MCF 10A (cell line): ENCODE measurements at regions not wholly inside any gene's neighbourhood (a gene's known extent, or its start where the extent isn't known, plus 50 kb on each side); places are given as distances from the start of the nearest gene placed in this dataset.

ENCODE experiments used
- BruUV-seq: library from RNA; stranded (reverse); fragments of 400-500 nt; replicated peaks from 2 replicates; lab custom pipeline; 2021; lab: Mats Ljungman, UMichigan
- CTCF ChIA-PET: fragments of 300-600 bp; sonication (Branson Sonifier 250); formaldehyde crosslinking; extraction: SDS; loops from one replicate; lab custom pipeline; 2021; ENCODE audit warnings: antibody characterized with exemption, inconsistent platforms; lab: Yijun Ruan, JAX
- POLR2A ChIA-PET: fragments of 300-600, 350-650 bp; sonication (Branson Sonifier 250); formaldehyde crosslinking; extraction: SDS; loops from one replicate; lab custom pipeline; 2020; ENCODE audit warnings: antibody characterized with exemption, inconsistent platforms; lab: Yijun Ruan, JAX
- DNase-seq: peaks from one replicate; pipeline ENCODE4 v3.0.0-alpha.2; 2018; ENCODE audit not compliant: unreplicated experiment
- H3K27ac Mint-ChIP-seq: one replicate; pipeline ENCODE4 v1.8.0; 2022; ENCODE audit warnings: mild to moderate bottlenecking, low read depth, mixed read lengths; ENCODE audit not compliant: unreplicated experiment
- H3K27me3 Mint-ChIP-seq: one replicate; pipeline ENCODE4 v1.8.0; 2022; ENCODE audit warnings: mixed read lengths; ENCODE audit not compliant: insufficient read depth, unreplicated experiment
- H3K36me3 Mint-ChIP-seq: one replicate; pipeline ENCODE4 v1.8.0; 2022; ENCODE audit warnings: mild to moderate bottlenecking, moderate library complexity, mixed read lengths; ENCODE audit not compliant: insufficient read depth, unreplicated experiment
- H3K4me1 Mint-ChIP-seq: one replicate; pipeline ENCODE4 v1.8.0; 2022; ENCODE audit warnings: mixed read lengths; ENCODE audit not compliant: insufficient read depth, unreplicated experiment
- H3K4me3 Mint-ChIP-seq: one replicate; pipeline ENCODE4 v1.8.0; 2022; ENCODE audit warnings: mild to moderate bottlenecking, moderate library complexity, mixed read lengths; ENCODE audit not compliant: unreplicated experiment
- H3K9me3 Mint-ChIP-seq: one replicate; pipeline ENCODE4 v1.8.0; 2022; ENCODE audit warnings: mixed read lengths; ENCODE audit not compliant: unreplicated experiment
- CTCF ChIP-seq: fragments of 200-600 bp; IDR thresholded peaks from one replicate; pipeline ENCODE4 v1.8.0; 2022; ENCODE audit warnings: antibody characterized with exemption, mild to moderate bottlenecking; ENCODE audit not compliant: unreplicated experiment
- intact Hi-C: fragments of 100-400 bp; cut with micrococcal nuclease; formaldehyde crosslinking; loops from 2 replicates; pipeline ENCODE4 v1.14.1; 2022

GRCh38 chr10:3287572-3288445, 115.2 kb upstream of the PITRM1 start:
- CTCF ChIA-PET, result no interaction called here
- BruUV-seq, result no TSS peak
- POLR2A ChIA-PET, result interaction anchor here (1.4 kb wide), 1 partner anchor 36 kb away, joined by 3 read pairs; no protein-coding TSS in a partner anchor

GRCh38 chr10:3282674-3283017, 110.1 kb upstream of the PITRM1 start:
- Mint-ChIP-seq H3K27me3 (peaks cover 2% of the 10 kb centered on the region), H3K36me3 (no peaks in the 10 kb centered on the region), H3K9me3 (no peaks in the 10 kb centered on the region), H3K4me1 (no peaks in the 10 kb centered on the region), H3K27ac (no peak overlapping the region), H3K4me3 (no peak overlapping the region)
- DNase-seq, result no peak
- POLR2A ChIA-PET, result interaction anchor here (0.6 kb wide), 1 partner anchor 29 kb away, joined by 4 read pairs; no protein-coding TSS in a partner anchor
- CTCF ChIA-PET, result no interaction called here
- intact Hi-C loops, result no loop called here
- TF ChIP-seq CTCF, result no peak
- BruUV-seq, result no TSS peak

More at GRCh38 chr10:3287572-3288445, 115.2 kb upstream of the PITRM1 start:
- no peaks in the 10 kb centered on the region for H3K27me3 Mint-ChIP-seq
- peaks cover 4% of the 10 kb centered on the region for H3K4me1 Mint-ChIP-seq
- no peaks in the 10 kb centered on the region for H3K9me3 Mint-ChIP-seq
- no peaks in the 10 kb centered on the region for H3K36me3 Mint-ChIP-seq
- TF ChIP-seq CTCF, result no peak
- intact Hi-C loops, result no loop called here
- DNase-seq, result no peak
- H3K4me3 Mint-ChIP-seq, result no peak overlapping the region
- H3K27ac Mint-ChIP-seq, result no peak overlapping the region

GRCh38 chr10:3281941-3282673, 109.5 kb upstream of the PITRM1 start:
- BruUV-seq, result no TSS peak
- no peaks in the 10 kb centered on the region for H3K36me3 Mint-ChIP-seq
- H3K27me3 Mint-ChIP-seq, result peaks cover 7% of the 10 kb centered on the region
- no peak overlapping the region for H3K27ac Mint-ChIP-seq
- no peak for TF ChIP-seq CTCF
- POLR2A ChIA-PET, result interaction anchor here (1.1 kb wide), 1 partner anchor 18 kb away, joined by 3 read pairs; no protein-coding TSS in a partner anchor
- CTCF ChIA-PET, result interaction anchor here (0.7 kb wide), 1 partner anchor 1489 kb away, joined by 3 read pairs; no protein-coding TSS in a partner anchor
- no peak overlapping the region for H3K4me3 Mint-ChIP-seq
- no peaks in the 10 kb centered on the region for H3K9me3 Mint-ChIP-seq
- intact Hi-C loops, result no loop called here
- no peak for DNase-seq
- no peaks in the 10 kb centered on the region for H3K4me1 Mint-ChIP-seq

- no peak for TF ChIP-seq CTCF
- Mint-ChIP-seq H3K27ac (no peak overlapping the region), H3K4me3 (no peak overlapping the region), H3K9me3 (no peaks in the 10 kb centered on the region), H3K36me3 (no peaks in the 10 kb centered on the region), H3K27me3 (peaks cover 36% of the 10 kb centered on the region), H3K4me1 (no peaks in the 10 kb centered on the region)
- no TSS peak for BruUV-seq
- POLR2A ChIA-PET, result interaction anchor here (0.5 kb wide), 1 partner anchor 500 kb away, joined by 3 read pairs; no protein-coding TSS in a partner anchor
- intact Hi-C loops, result no loop called here
- CTCF ChIA-PET, result no interaction called here
- no peak for DNase-seq
Observed at GRCh38 chr10:3278771-3279170, 106.2 kb upstream of the PITRM1 start.
